NOMO-1 treated with DMSO at 0.1 percent for 48 hours (cell line): ENCODE measurements at regions not wholly inside any gene's neighbourhood (a gene's known extent, or its start where the extent isn't known, plus 50 kb on each side); places are given as distances from the start of the nearest gene placed in this dataset.
"Not testable (repeated sequence)": the region's sequence is repeated elsewhere in the genome, so short reads cannot be mapped to it uniquely, and the experiment has no call there.

Experiments
- DNase-seq: peaks from one replicate; lab custom pipeline; 2025; ENCODE audit not compliant: unreplicated experiment; lab: John Stamatoyannopoulos, UW

DNA sequence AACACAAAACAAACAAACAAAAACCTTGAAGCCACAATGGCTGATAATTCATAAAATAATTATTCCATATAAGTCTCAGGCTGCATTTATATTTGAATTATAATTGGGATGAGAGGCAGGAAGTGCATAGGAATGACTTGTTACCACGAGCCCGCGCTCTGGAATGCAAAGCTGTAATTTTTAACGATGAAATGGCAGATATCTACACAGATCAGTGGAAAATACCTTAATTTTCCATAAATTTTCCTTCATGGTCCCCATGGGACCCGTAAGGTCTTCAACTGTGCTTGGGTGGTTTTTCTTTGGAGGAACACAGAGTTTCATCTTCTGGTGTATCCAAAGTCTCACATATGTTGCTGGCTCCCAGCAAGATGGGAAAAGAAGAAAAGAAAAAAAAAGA, 226.8 kb downstream of the SHOX start:
- no peak for DNase-seq

DNA sequence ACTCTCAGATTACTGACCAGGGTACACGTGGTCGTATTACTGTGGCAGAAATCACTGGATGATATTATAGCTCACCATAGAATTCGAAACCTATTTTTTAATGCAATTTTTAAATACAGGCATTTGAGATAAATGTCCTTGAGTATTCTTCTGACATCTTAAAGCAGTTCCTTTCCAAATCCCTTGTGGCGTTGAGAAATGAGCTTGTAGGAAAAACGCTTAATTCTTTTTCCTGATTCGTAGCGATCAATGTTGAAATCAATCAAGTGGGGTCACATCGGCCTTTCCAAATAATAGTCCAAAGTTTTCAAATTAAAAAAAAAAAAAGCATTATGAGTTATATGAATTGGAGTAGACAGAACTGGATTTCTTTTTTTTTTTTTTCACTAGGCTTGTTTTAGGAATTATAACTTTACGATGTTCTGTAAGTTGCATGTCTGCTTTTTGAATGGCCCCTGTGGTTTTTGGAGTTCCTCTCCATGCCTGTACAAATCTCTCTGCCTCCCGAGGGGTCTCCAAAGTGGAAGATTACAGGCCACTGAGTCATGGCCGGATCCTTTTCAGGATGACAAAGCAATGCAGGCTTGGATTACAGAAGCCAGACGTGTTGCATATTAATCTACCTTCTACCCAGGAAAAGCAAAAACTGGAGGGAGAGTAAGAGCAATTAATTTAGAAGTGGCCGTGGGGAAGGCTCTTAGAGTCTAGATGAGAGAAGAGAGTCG, 226.1 kb downstream of the SHOX start:
- no peak for DNase-seq

DNA sequence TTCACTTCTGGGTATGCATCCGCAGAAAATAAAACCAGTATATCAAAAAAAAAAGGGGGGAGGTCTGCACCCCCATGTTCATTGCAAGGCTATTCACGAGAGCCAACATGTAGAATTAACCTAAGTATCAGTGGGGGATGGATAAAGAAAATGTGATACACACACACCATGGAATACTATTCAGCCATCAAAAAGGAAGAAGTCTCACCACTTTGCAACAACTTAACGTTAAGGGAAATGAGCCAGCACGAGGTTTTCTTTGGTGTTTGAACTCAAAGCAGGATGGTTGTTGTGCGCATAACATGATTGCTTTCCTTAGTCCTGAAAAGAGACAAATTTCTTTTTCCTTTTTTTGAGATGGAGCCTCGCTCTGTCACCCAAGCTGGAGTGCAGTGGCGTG, 222.7 kb downstream of the SHOX start:
- no peak for DNase-seq

DNA sequence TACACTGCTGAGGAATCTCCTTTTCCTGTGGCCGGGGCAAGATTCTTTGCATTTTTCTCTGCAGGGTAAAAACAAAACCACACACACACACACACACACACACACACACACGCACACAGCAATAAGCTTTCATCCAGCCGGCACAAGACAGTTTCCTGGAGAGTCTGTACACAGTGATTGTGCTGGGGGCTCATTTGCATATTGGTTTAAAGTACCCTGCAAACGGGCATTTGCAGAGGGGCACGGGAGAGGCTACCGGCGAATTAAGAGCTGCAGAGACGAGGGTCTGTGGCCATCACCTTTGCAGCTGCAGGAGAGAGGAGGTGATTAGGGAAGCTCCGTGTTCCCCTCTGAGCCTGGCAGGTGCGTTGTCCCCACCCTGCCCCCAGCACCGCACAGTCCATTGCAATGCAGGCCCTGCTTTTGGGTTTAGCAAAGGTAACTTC, 219.9 kb downstream of the SHOX start:
- no peak for DNase-seq

DNA sequence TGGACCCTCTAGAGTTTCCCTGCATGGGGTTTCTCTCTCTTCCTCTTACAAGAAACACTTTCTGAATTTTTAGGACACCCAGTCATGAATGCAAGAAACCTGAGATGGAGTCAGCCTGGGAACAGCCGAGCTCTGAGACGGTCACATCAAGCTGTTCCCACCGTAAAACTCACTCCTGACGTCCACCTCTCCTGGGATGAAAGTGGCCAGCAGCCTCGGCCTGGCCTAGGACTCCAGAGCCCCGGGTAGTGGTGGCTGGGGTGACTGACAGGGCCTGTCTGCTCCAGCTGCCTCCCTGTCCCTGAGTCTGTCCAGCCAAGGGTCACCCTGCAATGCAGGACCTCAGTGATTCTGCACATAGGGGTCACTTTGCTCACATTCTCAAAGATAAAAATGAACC, 217.8 kb downstream of the SHOX start:
- no peak for DNase-seq

DNA sequence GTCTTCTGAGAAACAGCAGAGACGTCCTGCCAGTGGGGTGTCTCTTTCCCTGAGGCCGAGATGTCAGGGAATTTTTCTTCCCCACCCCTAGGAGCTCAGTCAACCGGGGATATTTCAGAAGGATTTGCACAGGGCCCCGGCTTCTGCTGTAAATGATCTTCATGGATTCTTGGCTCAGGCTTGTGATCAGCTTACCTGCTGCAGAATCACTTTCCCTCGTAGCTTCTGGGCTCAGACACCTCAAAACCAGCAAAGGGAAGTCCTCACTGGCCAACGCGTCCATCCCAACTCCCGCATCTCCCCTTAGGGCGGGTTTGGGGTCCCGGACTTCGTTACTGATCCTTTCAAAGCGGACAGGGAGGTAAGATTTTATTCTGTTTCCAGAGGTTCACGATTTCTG, 212.7 kb downstream of the SHOX start:
- no peak for DNase-seq

DNA sequence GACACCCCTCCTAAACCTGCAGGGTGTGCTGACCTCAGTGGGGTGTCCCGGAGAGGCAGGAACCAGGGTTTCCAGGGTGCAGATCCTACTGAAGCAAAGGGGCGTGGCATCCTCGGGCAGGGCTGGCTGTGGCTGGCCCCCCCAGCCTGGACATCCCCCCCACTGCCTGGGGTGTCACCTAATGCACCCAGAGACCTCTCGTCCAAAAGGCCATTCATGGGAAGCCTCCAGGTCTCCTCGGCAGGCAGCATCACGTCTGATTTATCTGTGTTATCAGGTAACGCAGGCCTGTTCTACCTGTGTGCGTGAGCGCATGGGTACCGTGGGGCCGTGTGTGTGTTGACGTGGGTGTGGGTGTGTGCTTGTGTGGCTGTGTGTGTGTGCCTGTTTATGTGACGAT, 210.0 kb downstream of the SHOX start:
- DNase-seq, result no peak

DNA sequence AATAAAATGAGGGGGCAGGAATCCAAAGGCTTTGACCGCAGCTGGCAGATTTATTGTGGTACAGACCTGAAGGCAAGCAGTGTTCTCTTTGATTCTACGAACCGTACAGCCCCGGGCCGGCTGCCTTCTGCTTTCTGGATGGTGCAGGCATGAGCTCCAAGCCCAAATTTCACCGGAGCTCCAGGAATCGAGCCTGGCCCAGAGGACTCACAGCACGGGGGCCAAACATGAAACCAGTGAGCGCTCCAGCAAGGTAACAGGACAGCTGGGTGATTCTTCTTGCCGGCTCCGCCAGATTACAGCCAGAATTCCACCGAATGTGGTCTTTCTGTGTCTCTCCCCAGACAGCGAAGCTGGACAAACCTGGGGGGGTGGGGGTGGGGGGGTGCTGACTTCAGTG, 208.1 kb downstream of the SHOX start:
- DNase-seq, result peak; percentile 57

DNA sequence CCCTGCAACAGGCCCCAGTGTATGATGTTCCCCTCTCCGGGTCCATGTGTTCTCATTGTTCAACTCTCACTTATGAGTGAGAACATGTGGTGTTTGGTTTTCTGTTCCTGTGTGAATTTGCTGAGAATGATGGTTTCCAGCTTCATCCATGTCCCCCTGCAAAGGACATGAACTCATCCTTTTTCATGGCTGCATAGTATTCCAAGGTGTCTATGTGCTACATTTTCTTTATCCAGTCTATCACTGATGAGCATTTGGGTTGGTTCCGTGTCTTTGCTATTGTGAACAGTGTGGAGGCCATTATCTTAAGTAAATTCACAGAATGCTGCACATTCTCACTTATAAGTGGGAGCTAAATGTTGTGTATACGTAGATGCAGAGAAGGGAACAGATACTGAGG, 205.3 kb downstream of the SHOX start:
- not testable (repeated sequence) for DNase-seq

DNA sequence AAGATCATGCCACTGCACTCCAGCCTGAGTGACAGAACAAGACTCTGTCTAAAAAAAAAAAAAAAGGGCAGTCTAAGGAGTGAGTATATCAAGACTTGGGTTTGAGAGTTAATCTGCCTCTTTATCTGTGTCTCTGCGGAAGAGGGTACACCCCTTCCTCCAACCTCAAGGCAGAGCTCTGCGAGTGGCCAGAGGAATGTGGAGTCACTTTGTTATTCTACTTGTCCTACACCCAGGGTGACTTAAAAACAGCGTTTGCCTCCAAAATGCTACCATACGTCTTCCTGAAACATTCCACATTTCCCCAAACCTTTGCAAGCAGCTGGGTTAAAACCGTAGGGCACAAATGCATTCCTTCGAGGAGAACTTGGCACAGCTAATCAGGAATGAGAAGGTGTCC, 199.9 kb downstream of the SHOX start:
- no peak for DNase-seq

DNA sequence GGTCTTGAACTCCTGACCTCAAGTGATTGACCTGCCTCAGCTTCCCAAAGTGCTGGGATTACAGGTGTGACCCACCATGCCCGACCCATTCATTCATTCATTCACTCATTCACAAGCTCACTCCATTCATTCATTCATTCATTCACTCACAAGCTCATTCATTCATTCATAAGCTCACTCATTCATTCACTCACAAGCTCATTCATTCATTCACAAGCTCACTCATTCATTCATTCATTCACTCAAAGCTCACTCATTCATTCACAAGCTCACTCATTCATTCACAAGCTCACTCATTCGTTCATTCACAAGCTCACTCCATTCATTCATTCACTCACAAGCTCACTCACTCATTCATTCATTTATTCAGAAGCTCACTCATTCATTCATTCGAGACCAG, 198.6 kb downstream of the SHOX start:
- DNase-seq, result no peak

DNA sequence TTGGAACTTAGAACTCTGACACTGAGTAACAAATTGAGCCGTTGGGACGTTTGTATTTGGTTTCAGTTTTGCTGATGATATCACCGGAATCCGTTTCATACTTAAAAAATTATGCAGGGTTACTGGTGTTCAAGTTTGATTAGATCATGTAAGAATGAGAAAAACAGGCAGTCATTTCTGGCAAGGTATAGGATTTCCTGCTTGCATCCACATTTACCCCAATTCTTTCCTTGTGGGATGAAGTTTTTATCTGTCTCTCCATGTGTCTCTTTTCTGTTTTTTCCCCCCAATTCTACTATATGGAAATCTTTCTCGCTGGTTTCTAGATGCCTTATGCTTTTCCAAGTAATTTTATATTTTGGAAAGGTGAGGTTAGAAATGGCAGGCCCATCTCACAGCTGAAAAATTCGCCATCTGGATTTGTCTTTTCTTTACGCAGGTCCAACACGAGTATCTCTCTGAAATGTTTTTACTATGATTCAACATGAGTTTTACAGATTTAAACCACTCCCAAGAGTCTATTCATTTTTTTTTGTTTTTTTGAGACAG, 197.9 kb downstream of the SHOX start:
- DNase-seq, result peak; percentile 73

DNA sequence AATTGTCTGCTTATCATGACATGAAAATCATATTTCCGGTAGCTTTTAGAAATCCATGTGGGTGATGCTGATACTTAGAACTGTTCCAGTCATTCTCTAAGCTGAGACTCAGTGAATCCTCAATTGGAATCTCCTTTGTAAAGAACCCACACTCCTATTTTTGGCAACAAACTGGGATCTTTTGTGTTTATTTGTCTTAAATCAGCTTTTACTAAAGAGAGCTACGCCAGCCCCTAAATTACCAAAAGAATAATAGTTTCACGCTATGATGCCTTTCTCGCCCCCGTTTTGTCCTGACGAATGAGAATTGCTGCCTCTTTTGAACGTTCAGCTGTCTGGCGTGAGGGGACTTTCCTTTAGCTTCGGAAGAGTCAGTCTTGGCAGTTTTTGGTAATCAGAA, 195.9 kb downstream of the SHOX start:
- no peak for DNase-seq

DNA sequence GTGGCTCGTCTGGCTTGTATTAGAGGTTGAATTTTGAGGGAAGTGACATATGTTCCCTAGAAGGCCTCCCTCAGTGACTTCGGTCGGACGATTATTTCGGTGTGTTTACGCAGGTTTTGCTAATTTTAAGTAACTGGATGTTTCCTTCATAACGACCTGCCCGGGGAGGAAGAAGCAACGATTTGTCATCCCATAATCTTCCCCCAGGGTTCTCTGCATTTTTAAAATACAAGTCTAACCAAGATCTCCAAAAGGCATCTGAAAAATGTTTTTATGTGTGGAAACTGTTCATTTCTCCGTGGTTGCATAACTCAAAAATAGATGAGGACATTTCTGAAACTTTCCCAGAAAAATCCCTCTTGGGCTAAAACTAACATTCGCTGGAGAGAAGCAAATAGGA, 195.4 kb downstream of the SHOX start:
- DNase-seq, result peak; percentile 56

DNA sequence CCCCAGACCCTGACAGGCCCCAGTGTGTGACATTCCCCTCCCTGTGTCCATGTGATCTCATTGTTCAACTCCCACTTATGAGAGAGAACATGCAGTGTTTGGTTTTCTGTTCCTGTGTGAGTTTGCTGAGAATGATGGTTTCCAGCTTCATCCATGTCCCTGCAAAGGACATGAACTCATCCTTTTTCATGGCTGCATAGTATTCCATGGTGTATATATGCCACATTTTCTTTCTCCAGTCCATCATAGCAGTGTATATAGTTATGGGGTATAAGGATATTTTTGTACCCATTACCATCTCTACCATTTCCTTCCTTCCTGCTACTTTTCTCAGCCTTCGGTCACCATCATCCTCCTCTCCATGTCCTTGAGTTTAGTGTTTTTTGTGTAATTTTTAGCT, 192.5 kb downstream of the SHOX start:
- not testable (repeated sequence) for DNase-seq

DNA sequence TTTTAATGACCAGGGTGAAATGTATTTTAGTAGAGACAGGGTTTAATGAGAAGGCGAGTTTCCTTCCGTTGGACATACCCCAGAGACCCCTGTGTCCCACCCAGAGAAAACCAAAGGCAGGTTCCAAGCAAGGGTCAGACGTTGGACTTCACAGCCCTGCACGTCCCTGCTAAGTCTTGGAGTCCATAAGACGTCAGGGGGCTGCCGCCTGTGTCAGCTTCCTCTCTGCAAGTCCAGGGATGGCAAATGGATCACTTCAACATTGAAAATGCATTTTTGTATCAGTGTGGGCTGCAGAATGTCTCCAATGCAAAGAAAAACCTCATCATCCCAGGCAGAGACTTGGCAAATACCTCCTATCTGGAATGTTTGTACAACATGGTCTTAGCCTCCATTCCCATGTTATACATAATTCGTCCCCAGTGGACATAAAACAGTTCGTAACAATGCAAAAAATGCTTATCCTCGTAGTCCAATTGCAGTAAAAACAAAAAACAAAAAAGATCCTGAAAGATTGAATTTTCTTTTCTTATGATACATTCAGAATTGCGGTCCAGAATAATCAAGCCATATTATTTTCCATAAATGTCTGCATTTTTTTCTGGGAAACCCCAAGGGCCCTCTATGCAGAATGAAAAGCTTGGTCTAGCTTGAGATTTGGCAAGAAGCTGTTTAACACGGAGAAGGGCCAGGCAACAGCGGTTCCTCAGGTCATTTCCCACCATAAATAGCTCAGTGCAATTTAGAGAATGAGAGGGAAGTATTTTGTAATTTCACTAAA, 190.9 kb downstream of the SHOX start:
- DNase-seq, result peak; percentile 66

DNA sequence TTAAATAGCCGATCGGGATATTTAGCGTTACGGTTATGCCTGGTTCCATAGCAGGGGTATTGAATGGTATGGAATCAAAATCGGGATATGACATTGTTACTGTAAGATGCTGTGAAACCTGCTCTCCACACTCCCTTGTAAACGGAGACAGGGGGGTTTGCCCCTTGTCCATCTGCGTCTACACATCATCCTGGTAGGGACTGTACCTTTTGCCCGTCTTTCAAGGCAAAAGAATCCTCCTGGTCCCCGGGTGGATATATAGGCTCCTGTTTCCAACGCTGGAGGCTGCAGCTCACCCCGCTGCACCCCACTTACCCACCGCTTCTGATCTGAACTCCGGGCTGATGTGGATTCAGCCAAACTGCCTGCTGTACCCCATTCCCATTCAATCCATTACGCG, 189.1 kb downstream of the SHOX start:
- no peak for DNase-seq

DNA sequence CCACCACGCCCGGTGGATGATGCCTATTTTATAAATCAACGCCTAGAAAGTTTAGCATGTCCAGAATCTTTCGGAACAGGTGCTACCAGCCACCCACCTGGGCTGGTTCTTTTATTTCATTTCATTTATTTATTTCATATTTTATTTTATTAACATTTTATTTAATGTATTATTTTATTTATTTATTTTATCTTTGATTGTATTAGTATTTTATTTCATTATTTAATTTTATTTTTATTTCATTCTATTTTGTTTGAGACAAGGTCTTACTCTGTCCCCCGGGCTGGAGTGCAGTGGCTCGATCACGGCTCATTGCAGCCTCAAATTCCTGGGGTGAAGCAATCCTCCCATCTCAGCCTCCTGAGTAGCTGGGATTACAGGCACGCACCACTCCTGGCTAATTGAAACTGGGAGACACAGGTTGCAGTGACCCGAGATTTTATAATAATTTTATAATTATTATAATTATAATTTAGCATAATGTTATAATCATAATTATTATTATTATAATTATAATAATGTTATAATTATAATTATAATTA, 187.2 kb downstream of the SHOX start:
- DNase-seq, result no peak

DNA sequence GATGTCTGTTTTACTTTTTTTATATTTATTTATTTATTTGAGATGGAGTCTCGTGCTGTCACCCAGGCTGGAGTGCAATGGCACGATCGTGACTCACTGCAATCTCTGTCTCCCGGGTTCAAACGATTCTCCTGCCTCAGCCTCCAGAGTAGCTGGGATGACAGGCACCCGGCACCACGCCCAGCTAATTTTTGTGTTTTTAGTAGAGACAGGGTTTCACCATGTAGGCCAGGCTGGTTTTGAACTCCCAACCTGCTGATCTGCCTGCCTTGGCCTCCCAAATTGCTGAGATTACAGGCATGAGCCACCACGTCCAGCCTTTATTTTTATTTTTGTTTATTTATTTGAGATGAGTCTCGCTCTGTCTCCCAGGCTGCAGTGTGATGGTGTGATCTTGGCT, 186.6 kb downstream of the SHOX start:
- not testable (repeated sequence) for DNase-seq

DNA sequence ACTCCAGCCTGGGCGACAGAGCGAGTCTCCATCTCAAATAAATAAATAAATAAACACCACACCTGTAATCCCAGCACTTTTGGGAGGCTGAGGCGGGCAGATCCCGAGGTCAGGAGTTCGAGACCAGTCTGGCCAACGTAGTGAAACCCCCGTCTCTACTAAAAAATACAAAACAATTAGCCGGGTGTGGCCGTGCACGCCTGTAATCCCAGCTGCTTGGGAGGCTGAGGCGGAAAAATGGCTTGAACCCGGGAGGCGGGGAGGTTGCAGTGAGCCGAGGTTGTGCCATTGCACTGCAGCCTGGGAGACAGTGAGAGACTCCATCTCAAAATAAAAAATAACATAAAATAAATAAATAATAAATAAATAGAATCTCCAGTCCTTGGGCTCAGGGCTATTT, 185.8 kb downstream of the SHOX start:
- DNase-seq, result no peak

DNA sequence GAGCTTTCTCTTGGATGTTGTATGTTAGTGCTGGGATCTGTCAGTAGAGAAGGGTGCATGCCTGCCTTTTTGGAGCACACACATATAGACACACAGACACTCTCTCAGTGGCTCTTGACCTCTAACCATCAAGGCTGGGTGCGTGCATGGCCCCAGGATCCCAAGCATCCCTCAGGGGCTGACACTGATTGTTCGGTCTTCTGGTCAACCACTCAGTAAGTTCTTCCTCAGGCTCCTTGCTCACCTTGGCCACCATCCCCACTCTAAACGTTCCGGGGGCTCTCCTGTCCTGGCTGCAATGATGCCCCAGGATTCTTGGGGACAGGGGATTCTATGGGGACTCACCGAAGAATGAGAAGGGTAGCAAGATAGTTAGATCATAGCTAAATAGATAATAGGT, 179.6 kb downstream of the SHOX start:
- DNase-seq, result no peak

DNA sequence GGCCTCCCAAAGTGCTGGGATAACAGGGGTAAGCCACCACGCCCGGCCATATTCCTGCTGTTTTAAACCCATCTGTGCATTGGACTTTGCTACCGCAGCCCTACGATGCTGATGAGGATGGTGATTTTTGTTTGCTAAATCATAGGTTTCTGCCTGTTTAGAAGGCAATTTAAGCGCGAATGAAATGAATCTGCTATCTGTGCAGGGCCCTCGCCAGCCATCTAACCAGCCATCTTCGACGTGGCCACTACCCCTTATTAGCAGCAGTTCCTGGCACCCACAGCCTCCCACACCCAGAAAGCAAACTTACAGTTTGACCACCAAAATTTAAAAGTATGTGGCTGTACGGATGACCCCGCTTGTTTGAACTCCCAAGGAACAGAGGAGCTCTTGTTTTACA, 178.5 kb downstream of the SHOX start:
- no peak for DNase-seq
